CD4-positive, alpha-beta T cell (primary cell): ENCODE measurements at regions not wholly inside any gene's neighbourhood (a gene's known extent, or its start where the extent isn't known, plus 50 kb on each side); places are given as distances from the start of the nearest gene placed in this dataset.

Experiments used
- ATAC-seq: fragments of 200-7000 bp; cut with Tn5 transposase; one replicate; pipeline ENCODE4 v1.10.0; 2022; ENCODE audit warnings: mild to moderate bottlenecking; ENCODE audit not compliant: poor library complexity
- CTCF ChIA-PET: fragments of 350-600 bp; sonication (Branson Sonifier 250); formaldehyde crosslinking; loops from one replicate; lab custom pipeline; 2021; ENCODE audit warnings: antibody characterized with exemption, inconsistent platforms; lab: Charles Lee
- POLR2A ChIA-PET: fragments of 350-600 bp; sonication (Branson Sonifier 250); formaldehyde crosslinking; loops from one replicate; lab custom pipeline; 2021; ENCODE audit warnings: antibody characterized with exemption, inconsistent platforms; lab: Charles Lee
- DNase-seq, 14 experiments: peaks; one replicate each; pipeline ENCODE4 v3.0.0-alpha.2; 2013 to 2020; ENCODE audit warnings: mixed read lengths in 2 of 14
- H3K27ac ChIP-seq, 2 donors: one replicate each; pipeline versions ENCODE4 v1.5.1 to v1.7.0; 2013; ENCODE audit warnings: low read length in 2 of 2, low read depth in 1 of 2, mild to moderate bottlenecking in 1 of 2
- H3K27me3 ChIP-seq, 2 experiments: 1 replicate in 1 of 2; 2 replicates in 1 of 2; pipeline versions ENCODE4 v1.6.1 to v1.7.0; 2013; ENCODE audit warnings: low read length in 2 of 2, control low read depth in 1 of 2, mild to moderate bottlenecking in 1 of 2, moderate library complexity in 1 of 2; ENCODE audit not compliant: insufficient read depth in 2 of 2, control insufficient read depth in 1 of 2
- H3K36me3 ChIP-seq: one replicate; pipeline ENCODE4 v1.6.1; 2013; ENCODE audit warnings: low read length, control low read depth; ENCODE audit not compliant: insufficient read depth
- H3K4me1 ChIP-seq: one replicate; pipeline ENCODE4 v1.6.1; 2013; ENCODE audit warnings: low read length, control low read depth; ENCODE audit not compliant: insufficient read depth
- H3K4me3 ChIP-seq: one replicate; pipeline ENCODE4 v1.5.1; 2013; ENCODE audit warnings: mild to moderate bottlenecking, low read length, moderate library complexity
- H3K9me3 ChIP-seq, 2 experiments: 1 replicate in 1 of 2; 2 replicates in 1 of 2; pipeline versions ENCODE4 v1.6.1 to v1.7.0; 2013; ENCODE audit warnings: low read length in 2 of 2, mild to moderate bottlenecking in 2 of 2, control low read depth in 1 of 2, moderate library complexity in 1 of 2; ENCODE audit not compliant: control insufficient read depth in 1 of 2, insufficient read depth in 1 of 2
- H3K27ac Mint-ChIP-seq: one replicate; pipeline ENCODE4 v1.8.0; 2020; ENCODE audit warnings: mixed read lengths
- H3K27me3 Mint-ChIP-seq: one replicate; pipeline ENCODE4 v1.8.0; 2021; ENCODE audit warnings: mixed read lengths
- H3K36me3 Mint-ChIP-seq: one replicate; pipeline ENCODE4 v1.8.0; 2021; ENCODE audit warnings: low read depth, mixed read lengths
- H3K4me1 Mint-ChIP-seq: one replicate; pipeline ENCODE4 v1.8.0; 2021; ENCODE audit warnings: low read depth, mixed read lengths
- H3K4me3 Mint-ChIP-seq: one replicate; pipeline ENCODE4 v1.8.0; 2020; ENCODE audit warnings: mild to moderate bottlenecking, mixed read lengths
- H3K9me3 Mint-ChIP-seq: one replicate; pipeline ENCODE4 v1.8.0; 2020; ENCODE audit warnings: mixed read lengths
- CTCF ChIP-seq: fragments of 200-600 bp; IDR thresholded peaks from one replicate; pipeline ENCODE4 v1.8.0; 2022; ENCODE audit warnings: antibody characterized with exemption, mild to moderate bottlenecking
- intact Hi-C, 2 experiments: fragments of 100-400 bp; cut with DNase I in 1 of 2; cut with micrococcal nuclease in 1 of 2; formaldehyde crosslinking; loops; one replicate each; pipeline versions ENCODE4 v1.15.1 to v1.9.0; 2023 to 2025; cut with DNase I, micrococcal nuclease

GRCh38 chr10:47104786-47105385 is 193.7 kb downstream of the PTPN20 start:
- no peak overlapping the region for H3K27ac ChIP-seq
- Mint-ChIP-seq H3K36me3 (no peaks in the 10 kb centered on the region), H3K4me3 (no peak overlapping the region), H3K9me3 (no peaks in the 10 kb centered on the region), H3K27me3 (no peaks in the 10 kb centered on the region), H3K4me1 (peaks cover 6% of the 10 kb centered on the region), H3K27ac (no peak overlapping the region)
- H3K9me3 ChIP-seq, result no peaks in the 10 kb centered on the region
- ATAC-seq (no peak), DNase-seq (peak in 3 of 14 experiments; percentile 9 to 41 (median 19))
- no peaks in the 10 kb centered on the region for H3K27me3 ChIP-seq
- POLR2A ChIA-PET, result no interaction called here
- H3K36me3 ChIP-seq, result no peaks in the 10 kb centered on the region
- CTCF ChIA-PET, result no interaction called here
- TF ChIP-seq CTCF, result no peak
- H3K4me1 ChIP-seq, result no peaks in the 10 kb centered on the region
- H3K4me3 ChIP-seq, result no peak overlapping the region
- intact Hi-C loops, result no loop called here

GRCh38 chr10:47107007-47107747 is 192.8 kb upstream of the GDF10 start:
- intact Hi-C loops, result no loop called here
- H3K27me3 Mint-ChIP-seq, result no peaks in the 10 kb centered on the region
- Histone ChIP-seq H3K27me3 (no peaks in the 10 kb centered on the region), H3K36me3 (no peaks in the 10 kb centered on the region), H3K4me1 (no peaks in the 10 kb centered on the region), H3K27ac (no peak overlapping the region), H3K4me3 (no peak overlapping the region), H3K9me3 (no peaks in the 10 kb centered on the region)
- no peak overlapping the region for H3K4me3 Mint-ChIP-seq
- ChIA-PET CTCF (no interaction called here), POLR2A (no interaction called here)
- no peak for DNase-seq
- ATAC-seq, result no peak
- H3K36me3 Mint-ChIP-seq, result no peaks in the 10 kb centered on the region
- H3K9me3 Mint-ChIP-seq, result no peaks in the 10 kb centered on the region
- TF ChIP-seq CTCF, result no peak
- H3K4me1 Mint-ChIP-seq, result peaks cover 6% of the 10 kb centered on the region
- no peak overlapping the region for H3K27ac Mint-ChIP-seq

- ChIA-PET POLR2A (no interaction called here), CTCF (no interaction called here)
- Mint-ChIP-seq H3K27ac (no peak overlapping the region), H3K9me3 (no peaks in the 10 kb centered on the region), H3K4me1 (peaks cover 6% of the 10 kb centered on the region), H3K36me3 (no peaks in the 10 kb centered on the region), H3K27me3 (no peaks in the 10 kb centered on the region), H3K4me3 (no peak overlapping the region)
- Histone ChIP-seq H3K4me3 (no peak overlapping the region), H3K27me3 (no peaks in the 10 kb centered on the region), H3K9me3 (no peaks in the 10 kb centered on the region), H3K36me3 (no peaks in the 10 kb centered on the region), H3K27ac (no peak overlapping the region), H3K4me1 (no peaks in the 10 kb centered on the region)
- no peak for DNase-seq
- no peak for TF ChIP-seq CTCF
- intact Hi-C loops, result loop anchor here in 1 of 2 experiments (5.0 kb wide), 1 partner anchor 37 kb away; no protein-coding TSS in a partner anchor
- no peak for ATAC-seq
Measured at GRCh38 chr10:47109906-47110305, 190.1 kb upstream of the GDF10 start.
